SU-DHL-6 (cell line): ENCODE measurements at regions not wholly inside any gene's neighbourhood (a gene's known extent, or its start where the extent isn't known, plus 50 kb on each side); places are given as distances from the start of the nearest gene placed in this dataset.

Source experiments
- H2AFZ ChIP-seq: fragments of 200-600 bp; sonication (generic); 2 replicates; pipeline ENCODE4 v1.6.1; 2014; ENCODE audit warnings: low read depth, mild to moderate bottlenecking, moderate library complexity, mixed read lengths, antibody characterized with exemption, low read length; ENCODE audit not compliant: severe bottlenecking
- H3F3A ChIP-seq: fragments of 200-600 bp; shearing (Covaris generic); 2 replicates; pipeline ENCODE4 v1.6.0; 2016; ENCODE audit warnings: antibody characterized with exemption, mild to moderate bottlenecking; ENCODE audit not compliant: insufficient read depth
- H3K27ac ChIP-seq: fragments of 200-600 bp; sonication (generic); 2 replicates; pipeline ENCODE4 v1.5.1; 2016; ENCODE audit warnings: low read depth, mild to moderate bottlenecking, low read length, moderate library complexity, mixed read lengths
- H3K27me3 ChIP-seq: fragments of 200-600 bp; sonication (generic), shearing (Covaris generic); 2 replicates; pipeline ENCODE4 v1.6.0; 2014; ENCODE audit warnings: mild to moderate bottlenecking, low read length
- H3K36me3 ChIP-seq: fragments of 200-600 bp; sonication (generic); 2 replicates; pipeline ENCODE4 v1.6.1; 2014; ENCODE audit warnings: mild to moderate bottlenecking, low read length, mixed read lengths
- H3K4me2 ChIP-seq: fragments of 300-600, 200-600 bp; shearing (Covaris generic), sonication (generic); 2 replicates; pipeline ENCODE4 v1.6.0; 2014; ENCODE audit warnings: low read length, low read depth, mild to moderate bottlenecking; ENCODE audit not compliant: poor library complexity, severe bottlenecking
- H3K4me3 ChIP-seq: fragments of 200-600 bp; sonication (generic); 2 replicates; pipeline ENCODE4 v1.5.1; 2014; ENCODE audit warnings: antibody characterized with exemption, low read length, mild to moderate bottlenecking, mixed read lengths; ENCODE audit not compliant: insufficient read depth, poor library complexity, severe bottlenecking
- H3K79me2 ChIP-seq: fragments of 200-600 bp; sonication (generic); 2 replicates; pipeline ENCODE4 v1.6.1; 2014; ENCODE audit warnings: mild to moderate bottlenecking, low read length, moderate library complexity; ENCODE audit not compliant: insufficient read depth
- H3K9ac ChIP-seq: fragments of 200-600 bp; sonication (generic); 2 replicates; pipeline ENCODE4 v1.7.0; 2014; ENCODE audit warnings: mild to moderate bottlenecking, low read length
- H3K9me2 ChIP-seq: fragments of 200-600 bp; sonication (generic); replicated peaks from 2 replicates; pipeline ENCODE4 v1.6.1; 2014; ENCODE audit warnings: low read length; ENCODE audit not compliant: insufficient read depth
- H3K9me3 ChIP-seq: fragments of 200-600 bp; sonication (generic); 2 replicates; pipeline ENCODE4 v1.6.1; 2014; ENCODE audit warnings: low read length, mixed read lengths; ENCODE audit not compliant: insufficient read depth
- H4K20me1 ChIP-seq: fragments of 200-600 bp; sonication (generic); 2 replicates; pipeline ENCODE4 v1.6.1; 2014; ENCODE audit warnings: low read depth, mild to moderate bottlenecking, antibody characterized with exemption, low read length, moderate library complexity, mixed read lengths
- CTCF ChIP-seq: fragments of 200-600 bp; sonication (generic); IDR thresholded peaks from one replicate; pipeline ENCODE4 v1.5.1; 2017; ENCODE audit warnings: antibody characterized with exemption, mild to moderate bottlenecking, low read length, moderate library complexity; ENCODE audit not compliant: insufficient read depth, poor library complexity, severe bottlenecking
- EZH2phosphoT487 ChIP-seq: fragments of 200-600 bp; sonication (generic), shearing (Covaris generic); conservative IDR thresholded peaks from 2 replicates; pipeline ENCODE4 v1.6.1; 2018; ENCODE audit warnings: mild to moderate bottlenecking, antibody characterized with exemption, low read length, moderate library complexity, mixed read lengths

DNA sequence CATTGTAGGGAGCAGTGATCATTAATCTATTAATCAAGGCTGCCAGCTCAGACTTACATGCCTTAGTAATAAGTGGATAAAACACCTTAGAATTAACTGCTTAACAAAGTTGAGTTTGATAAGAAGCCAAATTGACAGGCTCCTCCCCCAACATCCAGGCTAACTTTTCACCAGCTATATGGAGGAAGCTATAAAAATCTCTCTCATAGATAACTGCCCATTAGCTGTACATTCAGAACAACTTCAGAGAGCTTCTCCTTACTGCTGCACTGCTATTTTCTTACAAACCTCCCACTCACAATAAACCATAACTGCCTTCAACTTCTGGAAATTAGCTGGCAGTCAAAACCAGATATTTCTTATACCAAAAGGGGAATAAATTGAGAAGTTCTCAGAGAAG is 364.1 kb downstream of the PRELID2 start:
- H2AFZ ChIP-seq = no peak overlapping the region
- H4K20me1 ChIP-seq = no peaks in the 10 kb centered on the region
- H3K4me2 ChIP-seq = no peak overlapping the region
- H3K27me3 ChIP-seq = no peaks in the 10 kb centered on the region
- H3K9me2 ChIP-seq = no peaks in the 10 kb centered on the region
- H3K79me2 ChIP-seq = no peaks in the 10 kb centered on the region
- no peak overlapping the region for H3K27ac ChIP-seq
- H3K36me3 ChIP-seq = no peaks in the 10 kb centered on the region
- TF ChIP-seq EZH2phosphoT487 (no peak), CTCF (no peak)
- H3K9me3 ChIP-seq = no peaks in the 10 kb centered on the region
- no peak overlapping the region for H3K4me3 ChIP-seq
- H3K9ac ChIP-seq = no peak overlapping the region
- no peaks in the 10 kb centered on the region for H3F3A ChIP-seq

GRCh38 chr5:145470396-145470979 is 364.7 kb downstream of the PRELID2 start:
- no peak overlapping the region for H3K4me2 ChIP-seq
- H3K27me3 ChIP-seq = no peaks in the 10 kb centered on the region
- H3K27ac ChIP-seq = no peak overlapping the region
- H2AFZ ChIP-seq = no peak overlapping the region
- H3K79me2 ChIP-seq = no peaks in the 10 kb centered on the region
- no peaks in the 10 kb centered on the region for H3K9me3 ChIP-seq
- no peaks in the 10 kb centered on the region for H4K20me1 ChIP-seq
- H3F3A ChIP-seq = no peaks in the 10 kb centered on the region
- TF ChIP-seq CTCF = no peak
- no peak for TF ChIP-seq EZH2phosphoT487
- H3K4me3 ChIP-seq = no peak overlapping the region
- H3K36me3 ChIP-seq = no peaks in the 10 kb centered on the region
- H3K9ac ChIP-seq = no peak overlapping the region
- H3K9me2 ChIP-seq = no peaks in the 10 kb centered on the region

DNA sequence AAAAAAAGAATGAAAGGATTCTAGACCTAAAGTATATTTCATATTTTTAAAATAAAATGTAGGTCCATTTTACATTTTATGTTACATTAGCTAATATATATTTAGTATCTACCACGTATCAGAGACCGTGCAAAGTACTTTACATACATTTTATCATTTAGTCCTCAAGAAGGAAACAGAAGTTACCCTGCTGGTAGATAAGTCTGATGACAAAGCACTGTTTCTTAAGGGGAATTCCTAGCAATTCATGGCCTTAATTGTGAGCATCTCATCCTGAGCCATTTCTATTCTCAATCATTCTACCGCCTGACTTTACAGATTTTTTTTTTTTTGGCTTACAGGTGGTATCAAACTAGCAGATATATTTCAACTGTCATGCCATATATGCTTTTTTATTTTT is 367.7 kb downstream of the PRELID2 start:
- no peak for TF ChIP-seq CTCF
- no peak for TF ChIP-seq EZH2phosphoT487
- no peaks in the 10 kb centered on the region for H3F3A ChIP-seq
- H3K9me2 ChIP-seq = no peaks in the 10 kb centered on the region
- H2AFZ ChIP-seq = no peak overlapping the region
- H3K9ac ChIP-seq = no peak overlapping the region
- no peak overlapping the region for H3K27ac ChIP-seq
- no peaks in the 10 kb centered on the region for H3K79me2 ChIP-seq
- no peaks in the 10 kb centered on the region for H3K27me3 ChIP-seq
- H3K4me3 ChIP-seq = no peak overlapping the region
- H3K9me3 ChIP-seq = no peaks in the 10 kb centered on the region
- H3K36me3 ChIP-seq = no peaks in the 10 kb centered on the region
- H3K4me2 ChIP-seq = no peak overlapping the region
- no peaks in the 10 kb centered on the region for H4K20me1 ChIP-seq
